PFSK-1 (cell line): ENCODE measurements at regions not wholly inside any gene's neighbourhood (a gene's known extent, or its start where the extent isn't known, plus 50 kb on each side); places are given as distances from the start of the nearest gene placed in this dataset.

Source experiments
- FOXP2 ChIP-seq: optimal IDR thresholded peaks from 2 replicates; pipeline ENCODE3; 2011; ENCODE audit warnings: borderline replicate concordance, control low read depth, inconsistent platforms; ENCODE audit not compliant: insufficient read depth; ENCODE audit errors: extremely low read length, extremely low read depth
- POLR2AphosphoS5 ChIP-seq: IDR thresholded peaks from 2 replicates; pipeline ENCODE4 v1.6.1; 2012; ENCODE audit warnings: low read depth, mild to moderate bottlenecking, control low read depth, low read length, moderate library complexity
- SIN3A ChIP-seq: IDR thresholded peaks from 2 replicates; pipeline ENCODE4 v1.6.1; 2012; ENCODE audit warnings: mild to moderate bottlenecking, low read length, moderate library complexity, borderline replicate concordance; ENCODE audit not compliant: insufficient read depth
- TAF1 ChIP-seq: IDR thresholded peaks from 2 replicates; pipeline ENCODE4 v1.6.1; 2012; ENCODE audit warnings: low read length, control low read depth, borderline replicate concordance; ENCODE audit not compliant: insufficient read depth
- TF ChIP-seq, protein P1 (sequence below), 2 experiments: IDR thresholded peaks; 2 replicates each; pipeline versions ENCODE4 v1.6.1 to v1.8.0; 2011 to 2012; ENCODE audit warnings: low read depth in 2 of 2, low read length in 2 of 2, control low read depth in 1 of 2, inconsistent platforms in 1 of 2, mild to moderate bottlenecking in 1 of 2, moderate library complexity in 1 of 2; ENCODE audit not compliant: insufficient read depth in 1 of 2

DNA sequence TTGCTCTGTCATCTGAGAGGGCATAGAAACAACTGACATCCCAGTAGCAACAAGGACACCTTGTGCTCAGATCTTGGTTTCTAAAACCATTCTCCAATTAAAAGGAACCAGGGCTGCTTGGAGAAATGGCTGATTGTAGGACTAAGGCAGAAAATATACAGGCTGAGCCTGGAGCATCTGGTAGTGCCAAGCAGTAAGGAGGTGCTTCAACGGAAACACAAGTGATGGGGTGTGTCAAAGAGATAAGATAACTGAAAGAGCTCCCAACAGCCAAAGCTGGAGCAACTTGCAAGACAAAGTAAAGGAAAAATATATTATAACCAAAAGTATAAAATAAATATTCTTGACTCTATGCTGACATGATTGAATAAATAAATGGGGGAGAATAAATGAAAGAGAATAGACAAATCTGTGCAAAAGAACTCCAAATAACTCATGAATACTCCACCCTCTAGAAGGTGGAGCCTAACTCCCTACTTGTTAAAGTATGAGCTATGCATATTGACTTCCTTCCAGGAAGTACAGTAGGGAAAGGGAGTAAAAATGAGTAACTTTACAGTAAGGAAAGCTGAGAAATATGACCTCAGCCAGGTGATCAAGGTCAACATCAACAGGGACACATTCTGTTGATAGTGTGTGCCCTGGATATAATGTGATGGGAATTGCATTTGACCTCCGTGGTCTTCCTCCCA is 162.4 kb downstream of the NOC3L start:
- no peak for TF ChIP-seq FOXP2
- TF ChIP-seq SIN3A, result no peak
- TF ChIP-seq TAF1, result no peak
- TF ChIP-seq, protein P1, sequence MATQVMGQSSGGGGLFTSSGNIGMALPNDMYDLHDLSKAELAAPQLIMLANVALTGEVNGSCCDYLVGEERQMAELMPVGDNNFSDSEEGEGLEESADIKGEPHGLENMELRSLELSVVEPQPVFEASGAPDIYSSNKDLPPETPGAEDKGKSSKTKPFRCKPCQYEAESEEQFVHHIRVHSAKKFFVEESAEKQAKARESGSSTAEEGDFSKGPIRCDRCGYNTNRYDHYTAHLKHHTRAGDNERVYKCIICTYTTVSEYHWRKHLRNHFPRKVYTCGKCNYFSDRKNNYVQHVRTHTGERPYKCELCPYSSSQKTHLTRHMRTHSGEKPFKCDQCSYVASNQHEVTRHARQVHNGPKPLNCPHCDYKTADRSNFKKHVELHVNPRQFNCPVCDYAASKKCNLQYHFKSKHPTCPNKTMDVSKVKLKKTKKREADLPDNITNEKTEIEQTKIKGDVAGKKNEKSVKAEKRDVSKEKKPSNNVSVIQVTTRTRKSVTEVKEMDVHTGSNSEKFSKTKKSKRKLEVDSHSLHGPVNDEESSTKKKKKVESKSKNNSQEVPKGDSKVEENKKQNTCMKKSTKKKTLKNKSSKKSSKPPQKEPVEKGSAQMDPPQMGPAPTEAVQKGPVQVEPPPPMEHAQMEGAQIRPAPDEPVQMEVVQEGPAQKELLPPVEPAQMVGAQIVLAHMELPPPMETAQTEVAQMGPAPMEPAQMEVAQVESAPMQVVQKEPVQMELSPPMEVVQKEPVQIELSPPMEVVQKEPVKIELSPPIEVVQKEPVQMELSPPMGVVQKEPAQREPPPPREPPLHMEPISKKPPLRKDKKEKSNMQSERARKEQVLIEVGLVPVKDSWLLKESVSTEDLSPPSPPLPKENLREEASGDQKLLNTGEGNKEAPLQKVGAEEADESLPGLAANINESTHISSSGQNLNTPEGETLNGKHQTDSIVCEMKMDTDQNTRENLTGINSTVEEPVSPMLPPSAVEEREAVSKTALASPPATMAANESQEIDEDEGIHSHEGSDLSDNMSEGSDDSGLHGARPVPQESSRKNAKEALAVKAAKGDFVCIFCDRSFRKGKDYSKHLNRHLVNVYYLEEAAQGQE (IDR thresholded peaks at IDR 0.05; ENCODE audit: insufficient read depth in 1 of 2, low read depth in 2 of 2, low read length in 2 of 2), result no peak
- TF ChIP-seq POLR2AphosphoS5, result no peak

DNA sequence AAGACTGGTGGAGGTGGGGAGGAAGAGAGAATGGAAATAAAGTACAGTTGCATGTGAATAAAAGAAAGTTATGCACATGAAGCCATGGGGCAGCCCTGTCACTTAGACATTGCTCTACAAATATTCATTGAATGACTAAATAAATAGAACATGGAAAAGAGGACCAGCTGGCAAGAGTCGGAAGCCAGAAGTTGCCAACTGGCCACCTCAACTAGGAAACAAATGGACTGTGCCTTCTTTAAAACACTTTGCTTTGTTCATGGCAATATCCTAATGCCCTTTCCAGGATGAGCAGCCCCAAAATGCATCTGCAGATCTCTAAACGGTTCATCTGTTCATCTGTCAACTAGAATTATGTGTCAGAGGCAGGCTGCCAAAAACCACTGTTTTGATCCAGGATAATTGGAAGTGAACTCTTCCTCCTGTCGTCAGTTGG is 157.3 kb downstream of the NOC3L start:
- TF ChIP-seq TAF1 (no peak), SIN3A (no peak), FOXP2 (no peak), POLR2AphosphoS5 (no peak)
- TF ChIP-seq, protein P1 (IDR thresholded peaks at IDR 0.05; ENCODE audit: insufficient read depth in 1 of 2, low read depth in 2 of 2, low read length in 2 of 2), result no peak

DNA sequence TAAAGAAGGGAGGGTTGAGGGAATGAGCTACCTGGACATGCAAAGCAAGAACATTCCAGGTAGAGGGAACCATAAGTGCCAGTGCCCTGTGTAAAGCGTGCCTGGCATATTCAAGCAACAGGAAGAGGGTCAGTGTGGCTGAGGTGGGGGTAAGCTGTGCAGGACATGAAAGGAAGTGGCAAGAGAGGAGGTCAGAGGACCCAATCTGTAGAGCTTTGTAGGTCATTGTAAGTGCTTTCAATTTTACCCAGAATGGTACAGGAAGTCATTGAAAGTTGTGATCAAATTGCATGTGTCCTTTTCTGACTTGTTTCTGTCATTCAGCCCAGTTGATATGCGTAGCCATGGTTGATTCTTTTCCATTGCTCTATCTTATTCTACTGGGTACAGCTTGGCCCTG is 156.6 kb downstream of the NOC3L start:
- TF ChIP-seq POLR2AphosphoS5, result no peak
- TF ChIP-seq TAF1, result no peak
- TF ChIP-seq FOXP2, result no peak
- TF ChIP-seq, protein P1 (IDR thresholded peaks at IDR 0.05; ENCODE audit: insufficient read depth in 1 of 2, low read depth in 2 of 2, low read length in 2 of 2), result no peak
- no peak for TF ChIP-seq SIN3A

DNA sequence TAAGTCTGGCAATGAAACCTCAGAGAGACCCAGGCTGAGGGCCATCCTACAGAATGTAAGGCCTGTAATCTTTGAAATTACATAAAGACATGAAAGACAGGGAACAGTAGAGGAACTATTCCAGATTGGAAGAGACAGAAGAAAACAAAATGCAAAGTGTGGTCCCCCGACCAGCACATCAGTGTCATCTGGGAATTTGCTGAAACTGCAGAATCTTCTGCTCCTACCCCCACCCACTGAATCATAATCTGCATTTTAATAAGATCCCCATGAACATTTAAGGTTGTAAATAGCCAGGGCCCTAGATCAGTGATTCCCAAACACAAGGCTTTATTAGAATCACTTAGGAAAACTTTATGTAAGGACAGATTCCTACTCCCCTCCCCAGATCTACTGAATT is 154.4 kb downstream of the NOC3L start:
- TF ChIP-seq SIN3A, result no peak
- TF ChIP-seq POLR2AphosphoS5, result no peak
- TF ChIP-seq TAF1, result no peak
- TF ChIP-seq, protein P1 (IDR thresholded peaks at IDR 0.05; ENCODE audit: insufficient read depth in 1 of 2, low read depth in 2 of 2, low read length in 2 of 2), result no peak
- TF ChIP-seq FOXP2, result no peak
